Heart right ventricle (tissue), 16 donors: ENCODE measurements at regions not wholly inside any gene's neighbourhood (a gene's known extent, or its start where the extent isn't known, plus 50 kb on each side); places are given as distances from the start of the nearest gene placed in this dataset.

Experiments used
- ATAC-seq, 8 donors: fragments of 200-7000 bp; cut with Tn5 transposase; one replicate each; pipeline ENCODE4 v1.9.1; 2020; ENCODE audit warnings: mild to moderate bottlenecking in 8 of 8, moderate library complexity in 8 of 8, moderate number of reproducible peaks in 1 of 8
- DNase-seq, 2 donors: peaks; one replicate each; pipeline ENCODE4 v3.0.0-alpha.2; 2020
- H3K27ac ChIP-seq, 10 donors: fragments of 200-600 bp; sonication (generic) in 2 of 10; one replicate each; pipeline versions ENCODE4 v1.5.0 to v1.8.0; 2020 to 2022; ENCODE audit warnings: mild to moderate bottlenecking in 3 of 10
- H3K27me3 ChIP-seq, 7 donors: fragments of 200-600 bp; one replicate each; pipeline ENCODE4 v1.8.0; 2021 to 2022; ENCODE audit warnings: mild to moderate bottlenecking in 2 of 7
- H3K36me3 ChIP-seq, 9 donors: fragments of 200-600 bp; sonication (generic) in 1 of 9; one replicate each; pipeline versions ENCODE4 v1.5.0 to v1.8.0; 2020 to 2022; ENCODE audit warnings: mild to moderate bottlenecking in 2 of 9
- H3K4me1 ChIP-seq, 9 donors: fragments of 200-600 bp; sonication (generic) in 1 of 9; one replicate each; pipeline versions ENCODE4 v1.5.0 to v1.8.0; 2020 to 2022; ENCODE audit warnings: mild to moderate bottlenecking in 4 of 9
- H3K4me3 ChIP-seq, 10 donors: fragments of 200-600 bp; sonication (generic) in 2 of 10; one replicate each; pipeline versions ENCODE4 v1.5.0 to v1.8.0; 2020 to 2022; ENCODE audit warnings: mild to moderate bottlenecking in 7 of 10, moderate library complexity in 2 of 10
- H3K9me3 ChIP-seq, 11 donors: fragments of 200-600 bp in 10 of 11; sonication (generic) in 2 of 11; one replicate each; pipeline versions ENCODE4 v1.5.0 to v1.8.0; 2013 to 2022; ENCODE audit warnings: mild to moderate bottlenecking in 2 of 11, control low read depth in 1 of 11, moderate library complexity in 1 of 11
- WGBS, 2 donors: extraction: QIAGEN DNeasy Blood & Tissue Kit; methylation state at CpG; one replicate each; pipeline ENCODE4 v1.1.7; 2013; ENCODE audit warnings: inconsistent platforms in 1 of 2; 5-methylcytosine and 5-hydroxymethylcytosine counted together
- intact Hi-C, 10 donors: fragments of 100-400 bp; cut with DNase I; formaldehyde crosslinking; loops; one replicate each; pipeline versions ENCODE4 v1.11.1 to v1.14.2; 2022
- TF ChIP-seq, protein P1 (sequence below), 9 donors: fragments of 200-600 bp; sonication (generic) in 2 of 9; IDR thresholded peaks; one replicate each; pipeline versions ENCODE4 v1.5.0 to v1.8.0; 2021 to 2022; ENCODE audit warnings: antibody characterized with exemption in 9 of 9, mild to moderate bottlenecking in 5 of 9, moderate library complexity in 1 of 9
- donor health status: Arrhythmogenic right ventricular cardiomyopathy.
- donor health status: ischemic (EF 13 %, LVEDD 7.1; RV severe dilation, severe dysfunction).
- donor health status: healthy with polysubstance abuse.
- donor health status: DM: no; HTN: yes; CAD: no.
- donor health status: DM: no; HTN: no; CAD: no.
- donor health status: ischemic (EF 25% LVEDD 6.9; RV normal size, moderate dysfunction).
- donor health status: ischemic (EF 25% LVEDD 5.7; RV mildly dilated, moderate dysfunction).
- donor health status: healthy.
- donor health status: DM: yes; HTN: yes; CAD: no.
- donor health status: Ischemic cardiomyopathy.
- donor health status: ischemic (EF 35%, LVEDD 5.7; RV mildly dilated, moderate dysfunction).
- donor health status: nonischemic (EF 11% LVEDD 7.7; RV severe dilation, severe dysfunction).
- donor health status: DM: yes; HTN: yes; CAD: no.
- donor health status: PGD.
- donor health status: ischemic (EF 29% LVEDD 5.4; RV normal size, mild dysfunction).
- donor health status: nonischemic (EF 23%, LVEDD 6.1; RV moderate dilation, normal function).

DNA sequence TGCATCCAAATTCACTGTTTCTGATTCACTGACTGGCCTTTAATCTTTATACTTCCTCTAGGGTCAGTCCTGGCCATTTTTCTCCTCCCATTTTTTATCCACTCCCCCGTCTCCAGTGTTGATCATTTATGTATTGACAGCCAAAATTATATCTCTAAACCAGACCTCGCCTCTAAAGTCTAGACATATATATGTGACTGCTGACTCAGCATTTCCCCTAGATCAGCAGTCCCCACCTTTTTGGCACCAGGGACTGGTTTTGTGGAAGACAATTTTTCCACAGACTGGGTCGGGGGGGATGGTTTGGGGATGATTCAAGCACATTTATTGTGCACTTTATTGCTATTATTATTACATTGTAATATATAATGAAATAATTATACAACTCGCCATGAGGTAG, 88.3 kb upstream of the DAAM1 start:
- H3K36me3 ChIP-seq = no peaks in the 10 kb centered on the region
- H3K9me3 ChIP-seq = no peaks in the 10 kb centered on the region
- TF ChIP-seq, protein P1, sequence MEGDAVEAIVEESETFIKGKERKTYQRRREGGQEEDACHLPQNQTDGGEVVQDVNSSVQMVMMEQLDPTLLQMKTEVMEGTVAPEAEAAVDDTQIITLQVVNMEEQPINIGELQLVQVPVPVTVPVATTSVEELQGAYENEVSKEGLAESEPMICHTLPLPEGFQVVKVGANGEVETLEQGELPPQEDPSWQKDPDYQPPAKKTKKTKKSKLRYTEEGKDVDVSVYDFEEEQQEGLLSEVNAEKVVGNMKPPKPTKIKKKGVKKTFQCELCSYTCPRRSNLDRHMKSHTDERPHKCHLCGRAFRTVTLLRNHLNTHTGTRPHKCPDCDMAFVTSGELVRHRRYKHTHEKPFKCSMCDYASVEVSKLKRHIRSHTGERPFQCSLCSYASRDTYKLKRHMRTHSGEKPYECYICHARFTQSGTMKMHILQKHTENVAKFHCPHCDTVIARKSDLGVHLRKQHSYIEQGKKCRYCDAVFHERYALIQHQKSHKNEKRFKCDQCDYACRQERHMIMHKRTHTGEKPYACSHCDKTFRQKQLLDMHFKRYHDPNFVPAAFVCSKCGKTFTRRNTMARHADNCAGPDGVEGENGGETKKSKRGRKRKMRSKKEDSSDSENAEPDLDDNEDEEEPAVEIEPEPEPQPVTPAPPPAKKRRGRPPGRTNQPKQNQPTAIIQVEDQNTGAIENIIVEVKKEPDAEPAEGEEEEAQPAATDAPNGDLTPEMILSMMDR (IDR thresholded peaks at IDR 0.05) = no peak
- ATAC-seq = no peak
- WGBS, 2 donors = 85 to 92% methylated on average over 4 of the region's 4 CpGs
- no peaks in the 10 kb centered on the region for H3K4me1 ChIP-seq
- H3K27me3 ChIP-seq = peaks cover 0 to 23% (median 7%) of the 10 kb centered on the region in 7 donors
- intact Hi-C loops = no loop called here
- no peak overlapping the region for H3K4me3 ChIP-seq
- no peak overlapping the region for H3K27ac ChIP-seq
- no peak for DNase-seq

GRCh38 chr14:59101476-59101875, 87.0 kb upstream of the DAAM1 start:
- Histone ChIP-seq H3K4me1 (no peaks in the 10 kb centered on the region), H3K4me3 (no peak overlapping the region), H3K27me3 (peaks cover 0 to 23% (median 4%) of the 10 kb centered on the region in 7 donors), H3K27ac (no peak overlapping the region), H3K9me3 (no peaks in the 10 kb centered on the region), H3K36me3 (no peaks in the 10 kb centered on the region)
- intact Hi-C loops = no loop called here
- ATAC-seq = no peak
- TF ChIP-seq, protein P1 (IDR thresholded peaks at IDR 0.05) = no peak
- no peak for DNase-seq

- intact Hi-C loops = no loop called here
- DNase-seq = no peak
- ATAC-seq = no peak
- Histone ChIP-seq H3K36me3 (no peaks in the 10 kb centered on the region), H3K4me1 (no peaks in the 10 kb centered on the region), H3K27me3 (peaks cover 0 to 22% (median 4%) of the 10 kb centered on the region in 7 donors), H3K9me3 (no peaks in the 10 kb centered on the region), H3K27ac (no peak overlapping the region), H3K4me3 (no peak overlapping the region)
- TF ChIP-seq, protein P1 (IDR thresholded peaks at IDR 0.05) = no peak
- WGBS, 2 donors = 97 to 98% methylated on average over 2 of the region's 2 CpGs
These were observed 85.1 kb upstream of the DAAM1 start for GRCh38 chr14:59103396-59103795.

DNA sequence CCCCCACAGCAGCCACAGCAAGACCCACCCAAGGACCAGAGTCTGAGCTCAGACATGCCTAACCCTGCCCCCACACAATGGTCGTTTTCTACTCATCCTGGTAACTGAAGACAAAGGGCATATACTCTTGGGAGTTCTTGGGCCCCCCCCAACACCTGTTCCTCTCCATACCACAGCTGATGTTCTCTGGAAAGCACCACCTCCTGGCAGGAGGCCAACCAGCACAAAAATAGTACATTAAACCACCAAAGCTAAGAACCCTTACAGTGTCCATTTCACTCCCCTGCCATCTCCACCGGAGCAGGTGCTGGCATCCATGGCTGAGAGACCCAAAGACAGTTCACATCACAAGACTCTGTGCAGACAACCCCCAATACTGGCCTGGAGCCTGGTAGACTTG, 80.6 kb upstream of the DAAM1 start:
- Histone ChIP-seq H3K4me3 (no peak overlapping the region), H3K36me3 (no peaks in the 10 kb centered on the region), H3K4me1 (no peaks in the 10 kb centered on the region), H3K27me3 (peaks cover 0 to 4% (median 0%) of the 10 kb centered on the region in 7 donors), H3K9me3 (no peaks in the 10 kb centered on the region), H3K27ac (no peak overlapping the region)
- ATAC-seq (no peak), DNase-seq (no peak)
- 40 to 42% methylated on average over 2 of the region's 2 CpGs for WGBS, 2 donors
- intact Hi-C loops = no loop called here
- TF ChIP-seq, protein P1 (IDR thresholded peaks at IDR 0.05) = no peak

DNA sequence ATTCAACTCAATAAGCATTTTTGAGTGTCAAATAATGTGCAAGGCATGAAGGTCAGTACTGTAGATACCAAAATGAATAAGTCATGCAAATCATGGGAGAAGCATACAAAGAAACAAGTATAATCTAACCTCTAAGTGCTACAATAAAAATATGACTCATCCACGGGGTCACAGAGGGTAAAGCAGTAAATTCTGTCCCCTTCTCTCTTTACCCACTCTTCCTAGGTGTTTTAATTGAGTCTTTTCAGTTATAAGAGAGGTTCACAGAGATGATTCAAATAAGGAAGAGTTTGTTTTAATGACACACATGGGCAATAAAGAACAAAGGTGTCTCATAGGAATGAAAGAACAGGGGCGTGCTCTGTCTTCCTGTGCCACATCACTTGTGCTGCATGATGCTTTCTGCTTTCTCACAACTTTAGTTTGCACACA, 71.5 kb upstream of the DAAM1 start:
- 86 to 92% methylated on average over 2 of the region's 2 CpGs for WGBS, 2 donors
- TF ChIP-seq, protein P1 (IDR thresholded peaks at IDR 0.05) = no peak
- H3K9me3 ChIP-seq = no peaks in the 10 kb centered on the region
- H3K4me3 ChIP-seq = no peak overlapping the region
- no peaks in the 10 kb centered on the region for H3K4me1 ChIP-seq
- H3K27ac ChIP-seq = no peak overlapping the region
- intact Hi-C loops = no loop called here
- no peak for ATAC-seq
- H3K36me3 ChIP-seq = no peaks in the 10 kb centered on the region
- no peaks in the 10 kb centered on the region for H3K27me3 ChIP-seq
- no peak for DNase-seq
